ENCODE measurements at regions not wholly inside any gene's neighbourhood (a gene's known extent, or its start where the extent isn't known, plus 50 kb on each side); places are given as distances from the start of the nearest gene placed in this dataset.

DNA sequence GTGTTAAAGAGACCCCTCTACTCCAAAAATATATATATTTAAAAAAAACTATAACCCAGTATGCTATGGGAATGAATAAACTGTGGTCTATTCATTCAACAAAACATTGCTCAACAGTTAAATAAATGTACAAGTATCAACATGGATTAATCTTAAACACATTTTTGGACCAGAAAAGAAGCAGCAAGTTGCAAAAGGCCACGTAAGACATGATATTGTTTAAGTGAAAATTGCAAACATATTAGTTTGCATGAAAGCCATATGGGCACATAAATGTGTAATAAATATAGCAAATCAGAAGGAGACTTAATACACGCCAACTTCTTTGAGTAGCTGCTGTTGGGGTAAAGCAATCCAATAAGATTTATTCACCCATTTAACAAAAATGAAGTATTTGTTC, 321.5 kb downstream of the FBXO15 start:
- TF ChIP-seq CTCF (IDR thresholded peaks at IDR 0.05) (no peak), POLR2AphosphoS5 (IDR thresholded peaks at IDR 0.05; ENCODE audit: insufficient read depth in 1 of 2, low read depth in 1 of 2) (no peak)

Measured in vagina (tissue), 2 donors.